ENCODE measurements at regions not wholly inside any gene's neighbourhood (a gene's known extent, or its start where the extent isn't known, plus 50 kb on each side); places are given as distances from the start of the nearest gene placed in this dataset.

DNA sequence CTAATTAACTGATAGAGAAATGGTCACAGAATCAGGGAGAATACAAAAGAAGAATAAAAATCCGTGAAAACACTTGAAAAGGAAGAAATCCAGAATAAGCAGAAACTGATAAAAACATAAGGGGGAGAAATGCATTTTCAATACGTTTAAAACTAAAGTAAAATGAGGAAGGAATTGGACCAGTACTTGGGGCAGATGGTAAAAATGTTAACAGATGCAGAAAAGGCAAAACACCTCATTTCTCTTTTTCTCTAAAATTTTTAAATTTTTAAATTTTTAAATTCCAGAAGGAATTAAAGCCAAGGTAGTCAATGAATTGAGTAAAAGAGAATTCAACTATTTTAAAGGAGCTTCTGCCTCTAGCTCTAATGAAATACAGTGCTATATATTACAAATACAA, 353.9 kb downstream of the METTL4 start:
- TF ChIP-seq, protein P1, sequence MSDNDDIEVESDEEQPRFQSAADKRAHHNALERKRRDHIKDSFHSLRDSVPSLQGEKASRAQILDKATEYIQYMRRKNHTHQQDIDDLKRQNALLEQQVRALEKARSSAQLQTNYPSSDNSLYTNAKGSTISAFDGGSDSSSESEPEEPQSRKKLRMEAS (IDR thresholded peaks at IDR 0.05) = no peak
- TF ChIP-seq, protein P2, sequence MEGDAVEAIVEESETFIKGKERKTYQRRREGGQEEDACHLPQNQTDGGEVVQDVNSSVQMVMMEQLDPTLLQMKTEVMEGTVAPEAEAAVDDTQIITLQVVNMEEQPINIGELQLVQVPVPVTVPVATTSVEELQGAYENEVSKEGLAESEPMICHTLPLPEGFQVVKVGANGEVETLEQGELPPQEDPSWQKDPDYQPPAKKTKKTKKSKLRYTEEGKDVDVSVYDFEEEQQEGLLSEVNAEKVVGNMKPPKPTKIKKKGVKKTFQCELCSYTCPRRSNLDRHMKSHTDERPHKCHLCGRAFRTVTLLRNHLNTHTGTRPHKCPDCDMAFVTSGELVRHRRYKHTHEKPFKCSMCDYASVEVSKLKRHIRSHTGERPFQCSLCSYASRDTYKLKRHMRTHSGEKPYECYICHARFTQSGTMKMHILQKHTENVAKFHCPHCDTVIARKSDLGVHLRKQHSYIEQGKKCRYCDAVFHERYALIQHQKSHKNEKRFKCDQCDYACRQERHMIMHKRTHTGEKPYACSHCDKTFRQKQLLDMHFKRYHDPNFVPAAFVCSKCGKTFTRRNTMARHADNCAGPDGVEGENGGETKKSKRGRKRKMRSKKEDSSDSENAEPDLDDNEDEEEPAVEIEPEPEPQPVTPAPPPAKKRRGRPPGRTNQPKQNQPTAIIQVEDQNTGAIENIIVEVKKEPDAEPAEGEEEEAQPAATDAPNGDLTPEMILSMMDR (IDR thresholded peaks at IDR 0.05 in 2 of 3, conservative IDR thresholded peaks at IDR 0.05 in 1 of 3; ENCODE audit: borderline replicate concordance in 1 of 3, insufficient read depth in 1 of 3, low read depth in 2 of 3, low read length in 2 of 3) = no peak
- no peak for TF ChIP-seq EZH2 (IDR thresholded peaks at IDR 0.05)
- no peak for TF ChIP-seq SP1 (IDR thresholded peaks at IDR 0.05; ENCODE audit: low read depth)
- TF ChIP-seq FOSL1 (IDR thresholded peaks at IDR 0.05; ENCODE audit: low read depth) = no peak
- no peak for TF ChIP-seq POLR2A (IDR thresholded peaks at IDR 0.05; ENCODE audit: borderline replicate concordance, extremely low read depth, insufficient read depth, insufficient read length)
- TF ChIP-seq SRF (IDR thresholded peaks at IDR 0.05; ENCODE audit: low read depth) = no peak
- TF ChIP-seq, protein P3, sequence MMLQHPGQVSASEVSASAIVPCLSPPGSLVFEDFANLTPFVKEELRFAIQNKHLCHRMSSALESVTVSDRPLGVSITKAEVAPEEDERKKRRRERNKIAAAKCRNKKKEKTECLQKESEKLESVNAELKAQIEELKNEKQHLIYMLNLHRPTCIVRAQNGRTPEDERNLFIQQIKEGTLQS (IDR thresholded peaks at IDR 0.05) = no peak
- no peak for TF ChIP-seq ZNF274 (IDR thresholded peaks at IDR 0.05; ENCODE audit: low read depth, low read length)
- no peak for TF ChIP-seq RAD21 (IDR thresholded peaks at IDR 0.05; ENCODE audit: low read depth)
- TF ChIP-seq, protein P4, sequence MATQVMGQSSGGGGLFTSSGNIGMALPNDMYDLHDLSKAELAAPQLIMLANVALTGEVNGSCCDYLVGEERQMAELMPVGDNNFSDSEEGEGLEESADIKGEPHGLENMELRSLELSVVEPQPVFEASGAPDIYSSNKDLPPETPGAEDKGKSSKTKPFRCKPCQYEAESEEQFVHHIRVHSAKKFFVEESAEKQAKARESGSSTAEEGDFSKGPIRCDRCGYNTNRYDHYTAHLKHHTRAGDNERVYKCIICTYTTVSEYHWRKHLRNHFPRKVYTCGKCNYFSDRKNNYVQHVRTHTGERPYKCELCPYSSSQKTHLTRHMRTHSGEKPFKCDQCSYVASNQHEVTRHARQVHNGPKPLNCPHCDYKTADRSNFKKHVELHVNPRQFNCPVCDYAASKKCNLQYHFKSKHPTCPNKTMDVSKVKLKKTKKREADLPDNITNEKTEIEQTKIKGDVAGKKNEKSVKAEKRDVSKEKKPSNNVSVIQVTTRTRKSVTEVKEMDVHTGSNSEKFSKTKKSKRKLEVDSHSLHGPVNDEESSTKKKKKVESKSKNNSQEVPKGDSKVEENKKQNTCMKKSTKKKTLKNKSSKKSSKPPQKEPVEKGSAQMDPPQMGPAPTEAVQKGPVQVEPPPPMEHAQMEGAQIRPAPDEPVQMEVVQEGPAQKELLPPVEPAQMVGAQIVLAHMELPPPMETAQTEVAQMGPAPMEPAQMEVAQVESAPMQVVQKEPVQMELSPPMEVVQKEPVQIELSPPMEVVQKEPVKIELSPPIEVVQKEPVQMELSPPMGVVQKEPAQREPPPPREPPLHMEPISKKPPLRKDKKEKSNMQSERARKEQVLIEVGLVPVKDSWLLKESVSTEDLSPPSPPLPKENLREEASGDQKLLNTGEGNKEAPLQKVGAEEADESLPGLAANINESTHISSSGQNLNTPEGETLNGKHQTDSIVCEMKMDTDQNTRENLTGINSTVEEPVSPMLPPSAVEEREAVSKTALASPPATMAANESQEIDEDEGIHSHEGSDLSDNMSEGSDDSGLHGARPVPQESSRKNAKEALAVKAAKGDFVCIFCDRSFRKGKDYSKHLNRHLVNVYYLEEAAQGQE (IDR thresholded peaks at IDR 0.05; ENCODE audit: low read depth) = no peak
- TF ChIP-seq, protein P5, sequence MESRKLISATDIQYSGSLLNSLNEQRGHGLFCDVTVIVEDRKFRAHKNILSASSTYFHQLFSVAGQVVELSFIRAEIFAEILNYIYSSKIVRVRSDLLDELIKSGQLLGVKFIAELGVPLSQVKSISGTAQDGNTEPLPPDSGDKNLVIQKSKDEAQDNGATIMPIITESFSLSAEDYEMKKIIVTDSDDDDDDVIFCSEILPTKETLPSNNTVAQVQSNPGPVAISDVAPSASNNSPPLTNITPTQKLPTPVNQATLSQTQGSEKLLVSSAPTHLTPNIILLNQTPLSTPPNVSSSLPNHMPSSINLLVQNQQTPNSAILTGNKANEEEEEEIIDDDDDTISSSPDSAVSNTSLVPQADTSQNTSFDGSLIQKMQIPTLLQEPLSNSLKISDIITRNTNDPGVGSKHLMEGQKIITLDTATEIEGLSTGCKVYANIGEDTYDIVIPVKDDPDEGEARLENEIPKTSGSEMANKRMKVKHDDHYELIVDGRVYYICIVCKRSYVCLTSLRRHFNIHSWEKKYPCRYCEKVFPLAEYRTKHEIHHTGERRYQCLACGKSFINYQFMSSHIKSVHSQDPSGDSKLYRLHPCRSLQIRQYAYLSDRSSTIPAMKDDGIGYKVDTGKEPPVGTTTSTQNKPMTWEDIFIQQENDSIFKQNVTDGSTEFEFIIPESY (IDR thresholded peaks at IDR 0.05; ENCODE audit: extremely low read depth, insufficient replicate concordance, low read length) = no peak
- no peak for TF ChIP-seq CEBPB (IDR thresholded peaks at IDR 0.05; ENCODE audit: low read depth)
- no peak for TF ChIP-seq EZH2phosphoT487 (IDR thresholded peaks at IDR 0.05; ENCODE audit: borderline replicate concordance)
